22Rv1 (cell line): ENCODE measurements at regions not wholly inside any gene's neighbourhood (a gene's known extent, or its start where the extent isn't known, plus 50 kb on each side); places are given as distances from the start of the nearest gene placed in this dataset.

Experiments
- H3K27ac ChIP-seq: fragments of 450-650 bp; 2 replicates; pipeline ENCODE4 v1.5.1; 2017
- ZFX ChIP-seq: fragments of 450-650 bp; IDR thresholded peaks from 2 replicates; pipeline ENCODE4 v1.6.1; 2017; ENCODE audit warnings: antibody characterized with exemption, borderline replicate concordance
- TF ChIP-seq, protein P1 (sequence below): fragments of 450-650 bp; IDR thresholded peaks from 2 replicates; pipeline ENCODE4 v1.5.1; 2017; ENCODE audit warnings: mild to moderate bottlenecking

DNA sequence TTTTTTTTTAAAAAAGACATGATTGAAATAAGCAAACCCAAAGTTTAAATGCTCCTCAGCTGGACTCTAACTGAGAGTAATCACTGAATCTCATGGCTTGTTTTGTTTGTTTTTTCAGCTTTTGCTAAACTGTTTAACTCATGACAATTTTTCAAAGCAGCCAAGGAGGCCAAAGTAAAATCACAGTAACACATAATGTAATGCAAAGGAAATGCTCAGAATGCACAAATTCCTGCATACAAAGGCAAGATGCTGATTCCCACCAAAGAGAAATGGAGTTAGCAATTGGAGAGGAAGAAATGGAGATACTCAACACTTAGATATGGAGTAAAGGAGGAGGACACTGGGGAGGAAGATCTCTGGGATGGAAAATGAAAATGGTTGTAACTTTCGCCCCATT, 126.2 kb upstream of the SOX5 start:
- TF ChIP-seq ZFX: no peak
- TF ChIP-seq, protein P1, sequence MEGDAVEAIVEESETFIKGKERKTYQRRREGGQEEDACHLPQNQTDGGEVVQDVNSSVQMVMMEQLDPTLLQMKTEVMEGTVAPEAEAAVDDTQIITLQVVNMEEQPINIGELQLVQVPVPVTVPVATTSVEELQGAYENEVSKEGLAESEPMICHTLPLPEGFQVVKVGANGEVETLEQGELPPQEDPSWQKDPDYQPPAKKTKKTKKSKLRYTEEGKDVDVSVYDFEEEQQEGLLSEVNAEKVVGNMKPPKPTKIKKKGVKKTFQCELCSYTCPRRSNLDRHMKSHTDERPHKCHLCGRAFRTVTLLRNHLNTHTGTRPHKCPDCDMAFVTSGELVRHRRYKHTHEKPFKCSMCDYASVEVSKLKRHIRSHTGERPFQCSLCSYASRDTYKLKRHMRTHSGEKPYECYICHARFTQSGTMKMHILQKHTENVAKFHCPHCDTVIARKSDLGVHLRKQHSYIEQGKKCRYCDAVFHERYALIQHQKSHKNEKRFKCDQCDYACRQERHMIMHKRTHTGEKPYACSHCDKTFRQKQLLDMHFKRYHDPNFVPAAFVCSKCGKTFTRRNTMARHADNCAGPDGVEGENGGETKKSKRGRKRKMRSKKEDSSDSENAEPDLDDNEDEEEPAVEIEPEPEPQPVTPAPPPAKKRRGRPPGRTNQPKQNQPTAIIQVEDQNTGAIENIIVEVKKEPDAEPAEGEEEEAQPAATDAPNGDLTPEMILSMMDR: no peak
- H3K27ac ChIP-seq: no peak overlapping the region

DNA sequence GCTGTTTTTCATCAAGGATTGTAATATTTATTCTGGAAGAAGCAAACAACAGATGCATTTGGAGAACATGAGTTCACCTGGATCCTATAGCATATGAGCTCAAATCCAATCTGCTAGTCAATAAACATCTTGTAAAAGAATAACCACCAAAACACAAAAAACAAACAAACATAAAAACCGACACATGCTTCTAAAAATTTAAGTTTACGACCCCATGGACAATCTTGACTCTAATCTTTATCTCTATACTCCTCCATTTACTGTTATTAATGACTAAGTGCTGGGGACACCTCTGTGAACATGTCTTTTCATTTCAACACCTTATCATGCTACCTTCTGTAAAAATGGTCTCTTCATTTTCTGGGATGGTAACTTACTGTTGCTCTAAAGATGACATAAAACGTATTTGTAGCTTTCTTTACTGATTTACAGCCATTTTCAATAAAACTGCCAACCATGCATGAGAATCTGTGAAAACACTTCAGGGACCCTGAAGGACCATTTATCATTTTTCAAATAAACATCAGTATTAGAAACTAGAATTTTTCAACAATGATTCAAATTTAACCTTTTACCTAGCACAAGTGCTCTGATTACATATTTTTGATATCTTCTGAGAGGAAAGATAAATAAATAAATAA, 123.8 kb upstream of the SOX5 start:
- no peak overlapping the region for H3K27ac ChIP-seq
- no peak for TF ChIP-seq ZFX
- TF ChIP-seq, protein P1: no peak

DNA sequence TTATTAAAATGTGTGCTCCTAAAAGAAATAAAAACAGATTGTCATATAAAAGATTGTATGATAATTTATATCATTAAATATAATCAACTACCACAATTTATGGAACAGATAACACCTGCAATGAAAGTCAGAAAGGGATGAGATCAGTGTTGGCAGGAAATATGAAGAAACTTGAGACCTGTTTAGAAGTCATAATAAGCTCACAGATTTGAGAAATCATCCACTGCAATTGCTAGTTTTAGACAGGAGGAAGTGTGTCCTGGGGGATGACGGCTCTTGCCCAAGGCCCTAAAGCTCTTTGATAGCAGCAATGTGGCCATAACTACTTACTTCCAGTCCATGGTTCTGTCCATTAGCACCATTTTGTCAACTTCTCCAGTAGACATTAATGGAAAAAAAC, 122.8 kb upstream of the SOX5 start:
- TF ChIP-seq, protein P1: no peak
- TF ChIP-seq ZFX: no peak
- no peak overlapping the region for H3K27ac ChIP-seq

DNA sequence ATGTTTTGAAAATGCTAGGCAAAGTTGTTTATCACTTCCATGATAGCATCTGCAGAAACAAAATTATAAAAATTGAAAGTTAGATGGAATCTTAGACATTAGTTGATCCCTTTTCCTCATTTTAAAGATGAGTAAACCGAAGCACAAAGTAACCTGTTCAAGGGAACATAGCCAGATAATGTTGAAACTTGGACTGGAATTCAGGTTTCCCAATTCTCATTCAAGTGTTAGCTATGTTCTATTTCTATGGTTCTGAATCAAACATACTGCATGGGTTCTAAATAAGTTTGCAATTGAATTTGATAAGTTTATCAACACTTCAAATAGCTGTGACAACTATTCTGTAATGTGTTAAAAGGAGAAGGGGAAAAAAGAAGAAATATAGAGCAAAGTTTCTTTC, 122.4 kb upstream of the SOX5 start:
- H3K27ac ChIP-seq: no peak overlapping the region
- TF ChIP-seq ZFX: no peak
- TF ChIP-seq, protein P1: no peak

DNA sequence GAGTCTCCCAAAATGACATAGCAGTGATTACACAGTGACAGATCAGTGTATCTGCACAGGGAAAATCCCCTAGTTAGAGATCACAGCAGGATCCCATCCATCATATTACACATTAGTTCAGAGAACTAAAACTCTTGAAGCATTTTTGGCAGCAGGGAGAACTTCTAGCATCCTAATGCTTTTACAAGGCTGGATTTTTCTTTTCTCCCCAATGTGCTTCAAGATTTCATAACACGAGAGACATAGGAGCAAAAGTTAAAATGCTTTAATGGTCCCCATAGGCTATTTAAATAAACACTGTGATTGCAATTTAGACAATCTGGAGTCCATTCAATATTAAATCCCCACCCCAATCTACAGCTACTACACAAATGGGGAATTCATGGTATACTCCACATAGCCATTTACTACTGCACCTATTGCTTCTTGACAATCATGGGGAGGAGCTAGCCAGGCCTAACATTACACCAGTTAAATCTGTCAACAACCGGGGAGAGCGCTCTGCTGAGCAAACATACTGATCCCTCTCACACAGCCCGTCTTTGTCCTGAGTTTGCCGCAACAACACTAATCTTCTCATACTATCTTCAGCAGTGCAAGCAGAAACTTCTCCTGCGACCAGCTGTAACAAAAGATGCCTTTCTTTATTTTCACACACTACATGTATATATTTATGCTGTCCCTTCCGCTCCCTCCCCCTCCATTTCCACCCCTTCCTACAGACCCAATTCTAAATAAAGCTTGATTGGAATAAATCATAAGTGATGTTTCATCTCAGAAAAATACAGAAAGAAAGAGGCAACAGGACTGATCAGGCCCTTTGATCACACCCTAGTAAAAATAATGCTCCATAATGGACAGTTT, 120.3 kb upstream of the SOX5 start:
- H3K27ac ChIP-seq: peak overlapping the region; percentile 57
- TF ChIP-seq ZFX: no peak
- TF ChIP-seq, protein P1: no peak

DNA sequence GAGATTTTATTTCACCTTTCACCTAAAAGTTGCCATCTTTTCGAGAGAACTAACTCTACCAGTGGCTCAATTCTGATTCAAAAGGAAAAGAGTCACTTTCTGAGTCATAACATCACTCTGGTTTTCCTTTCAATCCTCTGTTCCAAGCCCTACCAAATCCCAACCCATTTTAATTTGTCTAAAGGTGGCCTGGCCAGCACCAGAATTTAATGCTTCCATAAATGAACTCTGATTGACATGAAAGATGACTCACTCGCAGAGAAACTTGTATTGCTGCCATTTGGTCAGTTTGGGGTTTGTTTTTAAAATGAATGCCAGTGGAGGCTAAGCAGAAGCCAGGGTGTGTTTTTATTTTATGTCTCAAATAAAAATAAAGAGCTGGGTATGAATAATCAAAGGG, 117.4 kb upstream of the SOX5 start:
- no peak overlapping the region for H3K27ac ChIP-seq
- TF ChIP-seq ZFX: no peak
- TF ChIP-seq, protein P1: no peak

DNA sequence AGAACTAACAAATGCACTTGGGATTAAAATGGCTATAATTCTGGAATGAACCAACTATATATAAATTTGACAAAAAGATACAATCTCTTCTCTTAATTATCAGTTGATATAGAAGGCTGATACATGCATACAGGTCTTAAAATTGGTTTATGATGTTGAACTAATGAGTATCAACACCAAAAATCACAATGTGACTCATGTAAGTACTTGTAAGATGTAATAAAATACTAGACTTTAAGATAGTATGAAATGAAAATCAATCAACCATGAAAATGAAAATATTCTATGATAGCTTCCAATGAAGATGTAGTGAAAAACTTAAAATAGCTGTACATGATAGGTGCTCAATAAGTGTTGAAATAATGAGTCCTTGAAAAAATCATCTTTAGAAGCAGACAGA, 116.6 kb upstream of the SOX5 start:
- H3K27ac ChIP-seq: no peak overlapping the region
- no peak for TF ChIP-seq ZFX
- TF ChIP-seq, protein P1: no peak
